Epithelial cell of esophagus (primary cell): ENCODE measurements at regions not wholly inside any gene's neighbourhood (a gene's known extent, or its start where the extent isn't known, plus 50 kb on each side); places are given as distances from the start of the nearest gene placed in this dataset.

Source experiments
- DNase-seq: peaks from one replicate; pipeline ENCODE4 v3.0.0; 2010; ENCODE audit warnings: low read depth
- H3K4me3 ChIP-seq: 2 replicates; pipeline ENCODE4 v1.5.1; 2011; ENCODE audit warnings: mild to moderate bottlenecking, low read length, control low read depth
- TF ChIP-seq, protein P1 (sequence below): IDR thresholded peaks from 2 replicates; pipeline ENCODE4 v1.5.1; 2011; ENCODE audit warnings: low read depth, mild to moderate bottlenecking, low read length, control low read depth, inconsistent platforms; ENCODE audit not compliant: insufficient read depth; ENCODE audit errors: missing control alignments

DNA sequence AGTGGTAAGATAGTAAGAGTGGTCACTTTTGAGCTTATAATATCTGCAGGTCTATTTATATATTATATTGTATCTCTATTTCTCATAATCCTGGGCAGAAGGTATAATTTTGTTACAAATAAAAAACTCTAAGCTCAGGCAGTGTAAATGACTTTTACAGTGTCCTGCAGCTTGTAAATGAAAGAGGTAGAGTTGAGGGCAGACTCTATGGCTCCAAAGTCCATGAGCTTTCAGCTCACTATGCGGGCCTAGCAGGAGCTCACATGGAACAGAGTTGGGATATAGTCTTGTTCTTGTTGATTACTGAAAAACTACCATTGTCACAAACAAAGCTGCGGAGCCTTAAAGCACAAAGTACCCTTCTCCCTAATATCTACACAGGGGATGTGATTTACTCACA, 361.4 kb downstream of the LNPK start:
- TF ChIP-seq, protein P1, sequence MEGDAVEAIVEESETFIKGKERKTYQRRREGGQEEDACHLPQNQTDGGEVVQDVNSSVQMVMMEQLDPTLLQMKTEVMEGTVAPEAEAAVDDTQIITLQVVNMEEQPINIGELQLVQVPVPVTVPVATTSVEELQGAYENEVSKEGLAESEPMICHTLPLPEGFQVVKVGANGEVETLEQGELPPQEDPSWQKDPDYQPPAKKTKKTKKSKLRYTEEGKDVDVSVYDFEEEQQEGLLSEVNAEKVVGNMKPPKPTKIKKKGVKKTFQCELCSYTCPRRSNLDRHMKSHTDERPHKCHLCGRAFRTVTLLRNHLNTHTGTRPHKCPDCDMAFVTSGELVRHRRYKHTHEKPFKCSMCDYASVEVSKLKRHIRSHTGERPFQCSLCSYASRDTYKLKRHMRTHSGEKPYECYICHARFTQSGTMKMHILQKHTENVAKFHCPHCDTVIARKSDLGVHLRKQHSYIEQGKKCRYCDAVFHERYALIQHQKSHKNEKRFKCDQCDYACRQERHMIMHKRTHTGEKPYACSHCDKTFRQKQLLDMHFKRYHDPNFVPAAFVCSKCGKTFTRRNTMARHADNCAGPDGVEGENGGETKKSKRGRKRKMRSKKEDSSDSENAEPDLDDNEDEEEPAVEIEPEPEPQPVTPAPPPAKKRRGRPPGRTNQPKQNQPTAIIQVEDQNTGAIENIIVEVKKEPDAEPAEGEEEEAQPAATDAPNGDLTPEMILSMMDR, result no peak
- DNase-seq, result no peak
- H3K4me3 ChIP-seq, result no peak overlapping the region

DNA sequence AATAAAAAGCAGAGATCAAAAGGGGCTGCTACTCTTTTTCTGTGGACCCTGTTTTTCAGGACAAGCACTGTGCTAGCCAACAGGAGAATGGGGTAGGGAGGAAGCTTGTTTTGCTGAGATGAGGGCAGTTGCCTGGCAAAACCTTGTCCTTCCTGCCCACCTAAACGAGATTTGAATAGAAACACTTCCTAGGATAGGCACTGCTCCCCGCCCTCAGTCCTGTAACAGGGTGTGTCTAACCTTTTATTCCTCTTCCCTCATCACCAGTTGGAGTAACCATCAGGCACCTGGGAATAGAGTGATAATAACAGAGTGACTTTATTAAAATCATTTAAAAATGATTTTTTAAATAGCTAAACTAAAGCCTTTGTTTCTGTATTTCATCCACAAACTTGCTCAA, 368.8 kb downstream of the LNPK start:
- no peak for DNase-seq
- TF ChIP-seq, protein P1, result no peak
- no peak overlapping the region for H3K4me3 ChIP-seq

DNA sequence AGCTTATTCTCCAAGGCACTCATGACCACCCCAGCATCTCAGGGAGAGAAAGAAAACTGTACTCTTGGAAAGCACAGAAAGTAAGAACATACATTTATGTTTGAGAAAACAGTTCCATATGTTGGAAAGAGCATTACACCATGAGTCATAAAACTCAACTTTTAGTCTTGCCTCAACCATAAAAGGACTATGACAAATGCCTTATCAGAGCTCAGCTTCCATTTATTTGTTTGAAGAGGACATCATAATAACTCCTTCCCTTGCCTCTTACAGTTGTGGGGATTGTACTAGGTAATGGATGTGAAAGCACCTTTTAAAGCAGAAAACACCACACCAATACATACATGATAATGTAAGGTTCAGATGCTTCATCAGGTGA, 370.8 kb downstream of the LNPK start:
- peak; percentile 61 for DNase-seq
- H3K4me3 ChIP-seq, result no peak overlapping the region
- TF ChIP-seq, protein P1, result no peak

DNA sequence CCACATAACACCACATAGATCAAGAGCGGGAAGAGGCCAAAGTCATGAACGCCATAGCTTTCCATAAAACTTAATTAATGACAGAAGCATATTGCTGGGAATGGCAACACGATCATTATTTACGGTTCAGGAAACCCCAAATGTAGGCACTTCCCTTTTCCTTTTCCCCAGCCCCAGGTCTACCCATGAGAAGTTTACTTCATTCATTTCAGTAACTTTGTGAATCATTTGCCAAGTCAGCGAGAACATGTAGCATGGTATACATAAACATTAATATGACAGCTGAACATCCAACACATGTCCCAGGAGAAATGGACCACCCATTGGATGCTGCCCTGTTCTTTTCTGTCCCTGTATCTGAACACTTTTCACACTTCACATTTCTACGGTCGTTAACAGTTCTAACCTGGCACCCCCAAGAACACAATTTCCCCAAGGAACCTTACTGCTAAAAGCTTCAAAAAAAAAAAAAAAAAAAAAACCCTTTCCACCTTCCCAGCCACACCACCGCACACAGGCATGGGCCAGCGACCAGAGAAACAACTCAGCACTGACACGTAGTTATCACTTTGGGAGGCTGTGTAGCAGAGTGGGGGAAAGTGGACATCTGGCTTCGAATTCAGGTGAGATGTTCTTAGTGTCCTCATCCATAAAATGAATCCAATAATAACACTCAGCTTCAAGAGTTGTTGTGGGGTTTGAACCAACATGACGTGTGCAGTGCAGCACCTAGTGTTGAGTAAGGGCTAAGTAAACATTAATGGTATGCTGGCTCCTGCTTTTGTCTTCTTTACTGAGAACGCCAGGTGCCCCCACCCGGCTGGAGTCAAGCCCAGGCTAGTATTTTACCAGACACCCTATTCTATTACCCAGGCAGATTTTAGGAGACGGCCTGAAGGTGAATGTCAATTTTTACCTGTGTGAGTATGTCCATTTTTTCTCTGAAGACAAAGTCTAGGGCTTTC, 371.5 kb downstream of the LNPK start:
- peak; percentile 80 for DNase-seq
- TF ChIP-seq, protein P1, result peak; percentile 29
- no peak overlapping the region for H3K4me3 ChIP-seq

DNA sequence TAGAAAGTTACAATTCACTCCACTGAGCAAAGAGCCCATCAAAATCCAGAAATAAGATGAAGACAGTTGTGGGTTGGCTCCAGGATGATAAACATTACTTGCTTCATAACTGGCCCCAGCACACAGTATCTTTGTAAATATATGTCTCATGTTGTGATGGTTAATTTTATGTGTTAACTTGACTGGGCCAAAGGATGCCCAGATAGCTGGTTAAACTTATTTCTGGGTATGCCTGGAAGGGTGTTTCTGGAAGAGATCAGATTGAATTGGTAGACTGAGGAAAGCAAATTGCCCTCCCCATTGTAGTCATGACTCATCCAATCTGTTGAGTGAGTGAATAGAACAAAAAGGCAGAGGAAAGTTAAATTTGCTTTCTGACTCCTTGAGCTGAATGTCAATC, 373.8 kb downstream of the LNPK start:
- TF ChIP-seq, protein P1, result no peak
- DNase-seq, result no peak
- H3K4me3 ChIP-seq, result no peak overlapping the region

DNA sequence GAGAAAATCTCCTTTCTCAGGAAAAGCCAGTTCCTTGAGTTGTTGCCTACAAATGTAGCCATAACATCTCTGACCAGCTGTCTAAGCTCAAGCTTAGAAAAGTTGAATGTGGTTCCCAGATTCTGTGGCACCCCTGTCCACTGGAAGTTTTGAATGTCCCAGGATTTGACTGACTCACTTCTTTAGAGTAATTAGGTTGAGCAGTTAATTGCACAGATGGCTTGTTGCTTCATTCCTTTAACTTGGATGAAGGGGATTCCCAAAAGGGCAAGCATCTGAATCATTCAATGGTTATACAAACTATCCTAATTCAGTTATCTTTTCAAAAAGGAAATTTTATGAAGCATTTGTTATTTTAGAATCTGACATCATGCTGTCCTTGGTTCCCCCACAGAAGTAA, 374.7 kb downstream of the LNPK start:
- no peak for DNase-seq
- TF ChIP-seq, protein P1, result no peak

DNA sequence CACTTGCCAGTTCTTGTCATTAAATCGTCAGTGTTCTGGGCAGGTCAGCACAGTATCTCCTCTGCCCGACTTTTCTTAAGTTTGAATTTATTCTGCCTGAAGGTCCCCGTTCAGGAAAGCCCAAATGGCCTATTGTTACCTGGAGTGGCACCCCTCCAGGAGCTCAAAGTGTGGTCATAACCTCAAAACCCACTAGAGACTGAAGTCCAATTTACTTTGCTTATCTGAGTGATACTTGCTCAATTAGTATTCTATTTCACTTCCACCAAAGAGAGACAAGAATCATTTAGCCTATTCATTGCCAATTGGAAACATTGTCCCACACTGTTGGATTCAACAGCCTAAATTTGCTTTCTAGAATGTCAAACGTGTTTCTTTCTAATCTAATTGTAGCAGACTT, 375.3 kb downstream of the LNPK start:
- DNase-seq, result no peak
- H3K4me3 ChIP-seq, result no peak overlapping the region
- TF ChIP-seq, protein P1, result no peak

More for the DNA sequence above, 374.7 kb downstream of the LNPK start:
- no peak overlapping the region for H3K4me3 ChIP-seq
